ENCODE measurements at regions not wholly inside any gene's neighbourhood (a gene's known extent, or its start where the extent isn't known, plus 50 kb on each side); places are given as distances from the start of the nearest gene placed in this dataset.
"Not testable (repeated sequence)": the region's sequence is repeated elsewhere in the genome, so short reads cannot be mapped to it uniquely, and the experiment has no call there.

DNA sequence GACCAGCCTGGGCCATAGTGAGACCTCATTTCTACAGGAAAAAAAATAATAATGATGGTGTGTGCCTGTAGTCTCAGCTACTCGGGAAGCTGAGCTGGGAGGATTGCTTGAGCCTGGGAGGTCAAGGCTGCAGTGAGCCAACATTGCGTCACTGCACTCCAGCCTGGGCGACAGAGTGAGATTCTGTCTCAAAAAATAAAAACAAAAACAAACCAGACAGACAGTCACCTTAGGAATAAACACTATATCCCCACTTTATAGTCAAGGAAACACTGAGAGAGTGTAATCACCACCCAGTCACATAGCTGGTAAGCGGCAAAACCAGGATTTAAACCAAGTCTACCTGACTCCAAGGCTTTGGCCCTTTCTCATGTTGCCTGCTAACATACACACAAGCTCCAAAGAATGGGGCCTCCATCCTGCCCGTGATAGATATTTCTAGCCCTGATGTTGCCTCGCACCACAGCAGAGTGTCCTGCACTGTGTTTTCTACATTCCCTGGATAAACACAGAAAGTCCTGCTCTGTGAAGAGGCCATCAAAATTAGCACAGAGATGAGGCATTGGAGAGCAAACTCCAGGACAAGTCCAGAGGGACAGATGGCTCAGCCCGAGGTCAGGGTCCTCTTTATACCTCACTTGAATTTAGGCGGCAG lies 66.1 kb upstream of the SMURF2 start:
- no peaks in the 10 kb centered on the region for H3K27me3 ChIP-seq
- DNase-seq, result no peak
- peaks cover 5 to 31% (median 24%) of the 10 kb centered on the region in 9 donors for H3K4me1 ChIP-seq
- TF ChIP-seq, protein P1, sequence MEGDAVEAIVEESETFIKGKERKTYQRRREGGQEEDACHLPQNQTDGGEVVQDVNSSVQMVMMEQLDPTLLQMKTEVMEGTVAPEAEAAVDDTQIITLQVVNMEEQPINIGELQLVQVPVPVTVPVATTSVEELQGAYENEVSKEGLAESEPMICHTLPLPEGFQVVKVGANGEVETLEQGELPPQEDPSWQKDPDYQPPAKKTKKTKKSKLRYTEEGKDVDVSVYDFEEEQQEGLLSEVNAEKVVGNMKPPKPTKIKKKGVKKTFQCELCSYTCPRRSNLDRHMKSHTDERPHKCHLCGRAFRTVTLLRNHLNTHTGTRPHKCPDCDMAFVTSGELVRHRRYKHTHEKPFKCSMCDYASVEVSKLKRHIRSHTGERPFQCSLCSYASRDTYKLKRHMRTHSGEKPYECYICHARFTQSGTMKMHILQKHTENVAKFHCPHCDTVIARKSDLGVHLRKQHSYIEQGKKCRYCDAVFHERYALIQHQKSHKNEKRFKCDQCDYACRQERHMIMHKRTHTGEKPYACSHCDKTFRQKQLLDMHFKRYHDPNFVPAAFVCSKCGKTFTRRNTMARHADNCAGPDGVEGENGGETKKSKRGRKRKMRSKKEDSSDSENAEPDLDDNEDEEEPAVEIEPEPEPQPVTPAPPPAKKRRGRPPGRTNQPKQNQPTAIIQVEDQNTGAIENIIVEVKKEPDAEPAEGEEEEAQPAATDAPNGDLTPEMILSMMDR (IDR thresholded peaks at IDR 0.05), result no peak
- intact Hi-C loops (cut with DNase I), result no loop called here
- H3K27ac ChIP-seq, result peak overlapping the region in 4 of 10 donors; percentile 8 to 43 (median 18)
- no peak for ATAC-seq
- no peak overlapping the region for H3K4me3 ChIP-seq
- 74 to 77% methylated on average over 8 of the region's 8 CpGs for WGBS, 2 donors
- H3K36me3 ChIP-seq, result no peaks in the 10 kb centered on the region
- no peaks in the 10 kb centered on the region for H3K9me3 ChIP-seq

DNA sequence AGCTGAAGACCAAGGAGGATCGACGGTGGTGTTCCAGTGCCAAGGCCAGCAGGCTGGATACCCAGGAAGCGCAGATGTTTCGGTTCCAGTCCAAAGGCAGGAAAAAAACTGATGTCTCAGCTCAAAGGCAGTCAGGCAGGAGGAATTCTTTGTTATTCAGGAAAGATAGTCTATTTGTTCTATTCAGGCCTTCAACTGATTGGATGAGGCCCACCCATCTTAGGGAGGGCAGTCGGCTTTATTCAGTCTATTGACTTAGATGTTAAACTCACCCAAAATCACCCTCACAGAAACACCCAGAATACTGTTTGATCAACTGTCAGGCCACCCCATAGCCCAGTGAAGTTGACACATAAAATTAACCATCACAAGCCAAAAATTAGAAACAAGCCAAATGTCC lies 63.9 kb upstream of the SMURF2 start:
- DNase-seq; H3K27me3 ChIP-seq; H3K36me3 ChIP-seq; H3K27ac ChIP-seq; intact Hi-C loops (cut with DNase I); H3K4me3 ChIP-seq; H3K9me3 ChIP-seq; ATAC-seq: not testable (repeated sequence)
- WGBS, 2 donors, result 94 to 95% methylated on average over 5 of the region's 5 CpGs
- peaks cover 0 to 18% (median 11%) of the 10 kb centered on the region in 9 donors for H3K4me1 ChIP-seq

DNA sequence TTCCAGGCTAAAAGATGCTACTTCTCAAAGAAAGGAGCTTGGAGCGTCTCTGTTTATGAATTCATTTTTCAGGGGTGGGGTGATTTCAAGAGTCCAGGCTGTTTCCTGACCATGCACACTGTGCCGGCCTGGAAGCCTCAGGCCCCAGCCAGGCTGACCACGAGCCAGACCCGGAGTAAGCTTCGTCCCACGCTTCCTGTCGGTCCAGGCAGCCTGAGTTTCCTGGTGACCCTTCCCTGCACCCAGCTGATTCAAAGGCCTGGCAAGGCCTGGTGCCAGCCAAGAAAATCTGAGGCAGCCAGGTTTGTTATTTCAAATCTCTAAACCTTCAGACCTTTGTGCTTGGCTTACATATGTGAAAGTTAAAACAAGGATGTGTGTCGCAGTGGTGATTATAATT lies 62.1 kb upstream of the SMURF2 start:
- not testable (repeated sequence) for H3K27me3 ChIP-seq, H3K9me3 ChIP-seq, H3K36me3 ChIP-seq, H3K4me3 ChIP-seq
- 36 to 52% methylated on average over 8 of the region's 8 CpGs for WGBS, 2 donors
- peak; percentile 65 to 82 for DNase-seq
- ATAC-seq, result peak; percentile 89 to 98 (median 96)
- Histone ChIP-seq H3K4me1 (peaks cover 0 to 27% (median 12%) of the 10 kb centered on the region in 9 donors), H3K27ac (peak overlapping the region in 9 of 10 donors; percentile 35 to 77 (median 66))
- intact Hi-C loops (cut with DNase I), result loop anchor here in 1 of 10 donors (5.0 kb wide), 1 partner anchor 62 kb away; the partner anchor contains the start of gene SMURF2

DNA sequence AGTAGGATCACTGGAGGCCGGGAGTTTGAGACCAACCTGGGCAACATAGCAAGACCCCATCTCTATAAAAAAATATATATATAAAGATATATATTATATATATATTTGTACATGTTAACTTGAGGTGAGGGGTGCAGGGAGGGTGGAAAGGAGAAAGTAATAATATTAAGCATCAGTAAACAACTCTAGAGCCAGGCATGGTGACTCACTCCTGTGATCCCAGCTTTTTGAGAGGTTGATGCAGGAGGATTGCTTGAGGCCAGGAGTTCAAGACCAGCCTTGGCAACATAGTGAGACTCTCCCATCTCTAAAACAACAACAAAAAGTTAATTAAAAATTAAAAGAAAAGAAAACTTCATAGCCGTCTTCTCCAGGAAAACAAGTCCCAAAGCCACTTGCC lies 61.7 kb upstream of the SMURF2 start:
- ATAC-seq (no peak), DNase-seq (no peak)
- H3K27me3 ChIP-seq, result no peaks in the 10 kb centered on the region
- 80 to 84% methylated on average over 2 of the region's 2 CpGs for WGBS, 2 donors
- intact Hi-C loops (cut with DNase I), result loop anchor here in 1 of 10 donors (5.0 kb wide), 1 partner anchor 61 kb away; the partner anchor contains the start of gene SMURF2
- H3K27ac ChIP-seq, result peak overlapping the region in 9 of 10 donors; percentile 35 to 77 (median 66)
- H3K36me3 ChIP-seq, result no peaks in the 10 kb centered on the region
- no peak overlapping the region for H3K4me3 ChIP-seq
- TF ChIP-seq, protein P1 (IDR thresholded peaks at IDR 0.05), result no peak
- H3K9me3 ChIP-seq, result no peaks in the 10 kb centered on the region
- peaks cover 0 to 27% (median 12%) of the 10 kb centered on the region in 9 donors for H3K4me1 ChIP-seq

DNA sequence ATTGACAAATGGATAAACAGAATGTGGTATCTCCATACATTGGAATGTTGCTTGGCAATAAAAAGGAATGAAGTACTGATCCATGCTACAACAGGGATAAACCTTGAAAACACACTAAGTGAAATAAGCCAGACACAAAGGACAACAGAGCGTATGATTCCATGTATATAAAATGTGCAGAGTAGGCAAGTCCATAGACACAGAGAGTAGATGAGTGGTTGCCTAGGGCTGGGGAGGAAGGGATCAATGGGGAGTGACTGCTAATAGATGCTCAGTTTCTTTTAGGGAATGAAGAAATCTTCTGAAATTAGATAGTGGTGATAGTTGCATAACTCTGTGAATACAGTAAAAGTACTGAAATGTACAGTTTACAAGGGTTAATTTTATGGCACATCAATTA lies 59.4 kb upstream of the SMURF2 start:
- not testable (repeated sequence) for H3K9me3 ChIP-seq, H3K36me3 ChIP-seq, DNase-seq, H3K27ac ChIP-seq, ATAC-seq, H3K27me3 ChIP-seq, H3K4me3 ChIP-seq
- intact Hi-C loops (cut with DNase I), result loop anchor here in 1 of 10 donors (5.0 kb wide), 1 partner anchor 59 kb away; the partner anchor contains the start of gene SMURF2
- 95 to 97% methylated on average over 1 of the region's 1 CpG for WGBS, 2 donors
- peaks cover 0 to 27% (median 12%) of the 10 kb centered on the region in 9 donors for H3K4me1 ChIP-seq

DNA sequence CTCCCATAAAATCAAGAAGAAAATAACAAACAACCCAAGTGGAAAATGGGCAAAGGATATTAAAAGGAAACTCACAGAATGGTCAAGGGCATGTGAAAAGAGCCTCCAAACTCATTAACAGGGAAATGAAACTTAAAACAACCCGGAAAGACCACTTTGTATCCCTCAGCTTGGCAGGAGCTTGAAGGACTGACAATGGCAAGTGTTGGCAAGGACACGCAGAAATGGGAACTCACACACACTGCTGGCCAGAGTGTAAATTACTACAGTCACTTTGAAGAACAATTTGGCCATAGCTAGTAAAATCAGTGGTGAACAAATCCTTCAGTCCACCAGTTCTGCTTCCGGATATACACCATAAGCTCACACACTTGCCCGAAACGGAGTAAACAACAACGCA lies 58.1 kb upstream of the SMURF2 start:
- not testable (repeated sequence) for H3K27me3 ChIP-seq, H3K9me3 ChIP-seq, H3K4me3 ChIP-seq, DNase-seq, H3K36me3 ChIP-seq
- peak overlapping the region in 1 of 10 donors; percentile 31 for H3K27ac ChIP-seq
- ATAC-seq, result peak in 1 of 8 donors; percentile 26
- intact Hi-C loops (cut with DNase I), result loop anchor here in 1 of 10 donors (5.0 kb wide), 1 partner anchor 58 kb away; the partner anchor contains the start of gene SMURF2
- H3K4me1 ChIP-seq, result peaks cover 0 to 27% (median 12%) of the 10 kb centered on the region in 9 donors
- WGBS, 2 donors, result 65 to 66% methylated on average over 6 of the region's 6 CpGs

DNA sequence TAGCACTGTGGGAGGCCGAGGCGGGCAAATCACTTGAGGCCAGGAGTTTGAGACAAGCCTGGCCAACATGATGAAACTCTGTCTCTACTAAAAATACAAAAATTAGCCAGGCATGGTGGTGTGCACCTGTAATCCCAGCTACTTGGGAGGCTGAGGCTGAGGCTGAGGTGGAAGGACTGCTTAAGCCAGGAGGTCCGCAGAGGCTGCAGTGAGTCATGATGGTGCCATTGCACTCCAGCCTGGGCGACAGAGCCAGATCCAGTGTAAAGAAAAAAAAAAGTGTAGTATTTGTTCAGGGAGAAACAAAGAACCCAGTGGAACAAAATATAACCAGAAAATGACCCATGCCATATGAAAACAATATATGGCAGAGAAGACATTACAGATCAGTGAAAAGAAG lies 57.4 kb upstream of the SMURF2 start:
- intact Hi-C loops (cut with DNase I), result loop anchor here in 1 of 10 donors (10.0 kb wide), 1 partner anchor 55 kb away; no protein-coding TSS in a partner anchor
- H3K36me3 ChIP-seq, ATAC-seq, DNase-seq, H3K4me3 ChIP-seq, H3K9me3 ChIP-seq, H3K27me3 ChIP-seq: not testable (repeated sequence)
- WGBS, 2 donors, result 96 to 99% methylated on average over 4 of the region's 4 CpGs
- Histone ChIP-seq H3K4me1 (peaks cover 0 to 24% (median 8%) of the 10 kb centered on the region in 9 donors), H3K27ac (peak overlapping the region in 1 of 10 donors; percentile 31)

DNA sequence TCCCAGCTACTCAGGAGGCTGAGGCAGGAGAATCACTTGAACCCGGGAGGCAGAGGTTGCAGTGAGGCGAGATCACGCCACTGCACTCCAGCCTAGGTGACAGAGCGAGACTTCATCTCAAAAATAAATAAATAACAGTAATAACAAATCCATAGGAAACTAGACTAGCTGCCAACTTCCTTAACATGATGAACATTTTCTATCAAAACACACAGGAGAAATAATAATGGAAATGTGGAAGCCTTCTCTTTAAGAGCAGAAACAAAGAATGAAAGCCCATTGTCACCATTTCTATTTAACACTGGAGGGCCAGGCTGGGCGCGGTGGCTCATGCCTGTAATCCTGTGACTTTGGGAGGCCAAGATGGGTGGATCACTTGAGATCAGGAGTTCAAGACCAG lies 56.7 kb upstream of the SMURF2 start:
- peaks cover 0 to 17% (median 1%) of the 10 kb centered on the region in 9 donors for H3K4me1 ChIP-seq
- 95 to 98% methylated on average over 6 of the region's 6 CpGs for WGBS, 2 donors

More for the DNA sequence above, 56.7 kb upstream of the SMURF2 start:
- ATAC-seq, H3K27me3 ChIP-seq, H3K9me3 ChIP-seq, H3K4me3 ChIP-seq, H3K27ac ChIP-seq, H3K36me3 ChIP-seq, DNase-seq: not testable (repeated sequence)
- intact Hi-C loops (cut with DNase I), result loop anchor here in 1 of 10 donors (10.0 kb wide), 1 partner anchor 56 kb away; no protein-coding TSS in a partner anchor
